MM.1S (cell line): ENCODE measurements at regions not wholly inside any gene's neighbourhood (a gene's known extent, or its start where the extent isn't known, plus 50 kb on each side); places are given as distances from the start of the nearest gene placed in this dataset.
"Not testable (repeated sequence)": the region's sequence is repeated elsewhere in the genome, so short reads cannot be mapped to it uniquely, and the experiment has no call there.

ENCODE experiments used
- CTCF ChIP-seq: fragments of 300-600 bp; sonication (generic); IDR thresholded peaks from 2 replicates; pipeline ENCODE4 v1.5.1; 2016; ENCODE audit warnings: antibody characterized with exemption, low read length, mixed read lengths
- EZH2 ChIP-seq: fragments of 300-600 bp; sonication (generic); optimal IDR thresholded peaks from 2 replicates; pipeline ENCODE3; 2017; ENCODE audit warnings: low read depth, mild to moderate bottlenecking, antibody characterized with exemption, low read length, mixed read lengths

- TF ChIP-seq CTCF, EZH2: not testable (repeated sequence)
Measured at GRCh38 chrX:3882553-3882920, 169.1 kb upstream of the PRKX start.
